Natural killer cell treated with Interleukin-12 subunit alpha and Interleukin-12 subunit beta and Interleukin-15 and Interleukin-18, amount 100 ng/mL, for 72 hours (primary cell): ENCODE measurements at regions not wholly inside any gene's neighbourhood (a gene's known extent, or its start where the extent isn't known, plus 50 kb on each side); places are given as distances from the start of the nearest gene placed in this dataset.
"Not testable (repeated sequence)": the region's sequence is repeated elsewhere in the genome, so short reads cannot be mapped to it uniquely, and the experiment has no call there.

Experiments
- ATAC-seq, 2 donors: fragments of 150-1000 bp; cut with Tn5 transposase in 1 of 2; sonication (Bioruptor Pico), chemical (Tn5 transposase) in 1 of 2; 2 replicates each; pipeline ENCODE4 v1.10.0; 2021
- DNase-seq: peaks from one replicate; pipeline ENCODE4 v3.0.0; 2022; ENCODE audit warnings: low spot score
- H3K27ac Mint-ChIP-seq, 2 donors: 1 replicate in 1 of 2; 2 replicates in 1 of 2; pipeline ENCODE4 v1.8.0; 2022; ENCODE audit warnings: mixed read lengths in 2 of 2, mild to moderate bottlenecking in 1 of 2, moderate library complexity in 1 of 2
- H3K27me3 Mint-ChIP-seq, 2 donors: 1 replicate in 1 of 2; 2 replicates in 1 of 2; pipeline ENCODE4 v1.8.0; 2022; ENCODE audit warnings: mixed read lengths in 2 of 2
- H3K36me3 Mint-ChIP-seq: one replicate; pipeline ENCODE4 v1.8.0; 2022; ENCODE audit warnings: mixed read lengths
- H3K4me1 Mint-ChIP-seq, 2 donors: 1 replicate in 1 of 2; 2 replicates in 1 of 2; pipeline ENCODE4 v1.8.0; 2022; ENCODE audit warnings: low read depth in 2 of 2, mixed read lengths in 2 of 2, mild to moderate bottlenecking in 1 of 2
- H3K4me3 Mint-ChIP-seq: one replicate; pipeline ENCODE4 v1.8.0; 2022; ENCODE audit warnings: mixed read lengths
- H3K9me3 Mint-ChIP-seq: 2 replicates; pipeline ENCODE4 v1.8.0; 2022; ENCODE audit warnings: mixed read lengths

GRCh38 chrY:18599606-18600005 is 53.1 kb downstream of the HSFY1 start:
- not testable (repeated sequence) for H3K4me1 Mint-ChIP-seq, H3K36me3 Mint-ChIP-seq, ATAC-seq, DNase-seq, H3K27ac Mint-ChIP-seq, H3K27me3 Mint-ChIP-seq, H3K9me3 Mint-ChIP-seq, H3K4me3 Mint-ChIP-seq

GRCh38 chrY:18601287-18601686 is 54.8 kb downstream of the HSFY1 start:
- not testable (repeated sequence) for H3K4me3 Mint-ChIP-seq, H3K4me1 Mint-ChIP-seq, H3K27me3 Mint-ChIP-seq, H3K9me3 Mint-ChIP-seq, DNase-seq, H3K27ac Mint-ChIP-seq, H3K36me3 Mint-ChIP-seq
- peak in 1 of 2 donors; percentile 36 for ATAC-seq

- H3K4me3 Mint-ChIP-seq, DNase-seq, H3K9me3 Mint-ChIP-seq, ATAC-seq, H3K27ac Mint-ChIP-seq, H3K4me1 Mint-ChIP-seq, H3K36me3 Mint-ChIP-seq, H3K27me3 Mint-ChIP-seq: not testable (repeated sequence)
These were observed 59.7 kb downstream of the HSFY1 start for GRCh38 chrY:18606251-18606650.

- H3K4me3 Mint-ChIP-seq, H3K9me3 Mint-ChIP-seq, H3K27me3 Mint-ChIP-seq, ATAC-seq, H3K4me1 Mint-ChIP-seq, H3K36me3 Mint-ChIP-seq, DNase-seq, H3K27ac Mint-ChIP-seq: not testable (repeated sequence)
These were observed 61.7 kb downstream of the HSFY1 start for GRCh38 chrY:18608205-18608604.

- not testable (repeated sequence) for H3K4me3 Mint-ChIP-seq, H3K4me1 Mint-ChIP-seq, H3K27me3 Mint-ChIP-seq, ATAC-seq, H3K36me3 Mint-ChIP-seq, DNase-seq, H3K9me3 Mint-ChIP-seq, H3K27ac Mint-ChIP-seq
These were observed 69.3 kb downstream of the HSFY1 start for GRCh38 chrY:18615809-18616208.

- H3K4me3 Mint-ChIP-seq, ATAC-seq, H3K9me3 Mint-ChIP-seq, H3K4me1 Mint-ChIP-seq, H3K27ac Mint-ChIP-seq, DNase-seq, H3K27me3 Mint-ChIP-seq, H3K36me3 Mint-ChIP-seq: not testable (repeated sequence)
These were observed 83.4 kb downstream of the HSFY1 start for GRCh38 chrY:18629805-18630516.

- H3K36me3 Mint-ChIP-seq, H3K4me1 Mint-ChIP-seq, H3K27ac Mint-ChIP-seq, H3K9me3 Mint-ChIP-seq, ATAC-seq, H3K4me3 Mint-ChIP-seq, DNase-seq, H3K27me3 Mint-ChIP-seq: not testable (repeated sequence)
These were observed 84.1 kb downstream of the HSFY1 start for GRCh38 chrY:18630571-18630970.

- H3K27me3 Mint-ChIP-seq, H3K36me3 Mint-ChIP-seq, H3K9me3 Mint-ChIP-seq, H3K4me1 Mint-ChIP-seq, H3K27ac Mint-ChIP-seq, H3K4me3 Mint-ChIP-seq, ATAC-seq, DNase-seq: not testable (repeated sequence)
These were observed 85.1 kb downstream of the HSFY1 start for GRCh38 chrY:18631610-18632009.

- Mint-ChIP-seq H3K27ac (no peak overlapping the region), H3K4me3 (no peak overlapping the region), H3K9me3 (no peaks in the 10 kb centered on the region), H3K36me3 (no peaks in the 10 kb centered on the region), H3K4me1 (no peaks in the 10 kb centered on the region), H3K27me3 (no peaks in the 10 kb centered on the region)
- DNase-seq, result no peak
- ATAC-seq, result no peak
These were observed 104.2 kb downstream of the HSFY1 start for GRCh38 chrY:18650746-18651145.

GRCh38 chrY:18664559-18664958 is 109.0 kb downstream of the HSFY2 start:
- no peak overlapping the region for H3K27ac Mint-ChIP-seq
- no peaks in the 10 kb centered on the region for H3K4me1 Mint-ChIP-seq
- H3K36me3 Mint-ChIP-seq, result no peaks in the 10 kb centered on the region
- H3K27me3 Mint-ChIP-seq, result no peaks in the 10 kb centered on the region
- DNase-seq, result no peak
- no peaks in the 10 kb centered on the region for H3K9me3 Mint-ChIP-seq
- ATAC-seq, result no peak
- no peak overlapping the region for H3K4me3 Mint-ChIP-seq

GRCh38 chrY:18669790-18670189 is 103.7 kb downstream of the HSFY2 start:
- DNase-seq (no peak), ATAC-seq (no peak)
- no peak overlapping the region for H3K4me3 Mint-ChIP-seq
- no peaks in the 10 kb centered on the region for H3K27me3 Mint-ChIP-seq
- H3K36me3 Mint-ChIP-seq, result no peaks in the 10 kb centered on the region
- H3K9me3 Mint-ChIP-seq, result no peaks in the 10 kb centered on the region
- no peaks in the 10 kb centered on the region for H3K4me1 Mint-ChIP-seq
- no peak overlapping the region for H3K27ac Mint-ChIP-seq

- H3K36me3 Mint-ChIP-seq, result no peaks in the 10 kb centered on the region
These were observed 101.6 kb downstream of the HSFY2 start for GRCh38 chrY:18671970-18672369.

GRCh38 chrY:18686027-18686426 is 87.5 kb downstream of the HSFY2 start:
- H3K4me3 Mint-ChIP-seq, H3K27ac Mint-ChIP-seq, H3K27me3 Mint-ChIP-seq, ATAC-seq, H3K9me3 Mint-ChIP-seq, H3K36me3 Mint-ChIP-seq, DNase-seq, H3K4me1 Mint-ChIP-seq: not testable (repeated sequence)

More at GRCh38 chrY:18671970-18672369, 101.6 kb downstream of the HSFY2 start:
- Mint-ChIP-seq H3K9me3 (no peaks in the 10 kb centered on the region), H3K27me3 (no peaks in the 10 kb centered on the region), H3K4me3 (no peak overlapping the region), H3K27ac (no peak overlapping the region), H3K4me1 (no peaks in the 10 kb centered on the region)
- no peak for DNase-seq
- no peak for ATAC-seq

GRCh38 chrY:18688362-18688761 is 85.2 kb downstream of the HSFY2 start:
- H3K9me3 Mint-ChIP-seq, result not testable (repeated sequence)

GRCh38 chrY:18689420-18689819 is 84.1 kb downstream of the HSFY2 start:
- H3K27ac Mint-ChIP-seq, DNase-seq, H3K9me3 Mint-ChIP-seq, H3K4me1 Mint-ChIP-seq, H3K4me3 Mint-ChIP-seq, H3K27me3 Mint-ChIP-seq, ATAC-seq, H3K36me3 Mint-ChIP-seq: not testable (repeated sequence)

More at GRCh38 chrY:18688362-18688761, 85.2 kb downstream of the HSFY2 start:
- H3K27me3 Mint-ChIP-seq, H3K4me3 Mint-ChIP-seq, ATAC-seq, H3K27ac Mint-ChIP-seq, H3K36me3 Mint-ChIP-seq, H3K4me1 Mint-ChIP-seq, DNase-seq: not testable (repeated sequence)
